Esophagus squamous epithelium (tissue), 5 donors: ENCODE measurements at regions not wholly inside any gene's neighbourhood (a gene's known extent, or its start where the extent isn't known, plus 50 kb on each side); places are given as distances from the start of the nearest gene placed in this dataset.
A peak's percentile ranks its signal among the peaks of the same experiment; 100 is the strongest.
"Not testable (repeated sequence)": the region's sequence is repeated elsewhere in the genome, so short reads cannot be mapped to it uniquely, and the experiment has no call there.

Experiments
- DNase-seq: peaks from one replicate; lab custom pipeline; 2025; lab: John Stamatoyannopoulos, UW
- H3K27ac ChIP-seq, 4 donors: fragments of 200-600 bp; sonication (generic); one replicate each; pipeline ENCODE4 v1.5.1; 2016 to 2019; ENCODE audit warnings: mild to moderate bottlenecking in 1 of 4
- H3K27me3 ChIP-seq, 4 donors: fragments of 200-600 bp; sonication (generic); 1 replicate in 3 of 4; 2 replicates in 1 of 4; pipeline versions ENCODE4 v1.5.1 to v1.6.0; 2017 to 2021; ENCODE audit warnings: antibody characterized with exemption in 1 of 4
- H3K36me3 ChIP-seq, 3 donors: fragments of 200-600 bp; sonication (generic); one replicate each; pipeline ENCODE4 v1.5.1; 2016 to 2019
- H3K4me1 ChIP-seq, 3 donors: fragments of 200-600 bp; sonication (generic); one replicate each; pipeline ENCODE4 v1.5.1; 2017 to 2019
- H3K4me3 ChIP-seq, 4 donors: fragments of 200-600 bp; sonication (generic); 1 replicate in 3 of 4; 2 replicates in 1 of 4; pipeline ENCODE4 v1.5.1; 2016 to 2019; ENCODE audit warnings: mild to moderate bottlenecking in 2 of 4, moderate library complexity in 1 of 4
- H3K9me3 ChIP-seq, 3 donors: fragments of 200-600 bp; sonication (generic); one replicate each; pipeline ENCODE4 v1.5.1; 2016 to 2019
- CTCF ChIP-seq, 6 experiments: fragments of 450-650 bp in 4 of 6; fragments of 200-600 bp in 2 of 6; sonication (generic) in 2 of 6; IDR thresholded peaks; one replicate each; pipeline ENCODE4 v1.5.1; 2016 to 2019; ENCODE audit warnings: antibody characterized with exemption in 6 of 6, mild to moderate bottlenecking in 4 of 6, moderate library complexity in 4 of 6
- POLR2A ChIP-seq, 4 donors: fragments of 450-650 bp; IDR thresholded peaks; one replicate each; pipeline ENCODE4 v1.6.1; 2017; ENCODE audit warnings: antibody characterized with exemption in 4 of 4, mild to moderate bottlenecking in 4 of 4, moderate library complexity in 3 of 4
- WGBS, 2 donors: methylation state at CpG; one replicate each; pipeline ENCODE4 v1.1.5; 2018; 5-methylcytosine and 5-hydroxymethylcytosine counted together
- intact Hi-C: fragments of 100-400 bp; cut with DNase I; formaldehyde crosslinking; loops from one replicate; pipeline ENCODE4 v1.15.0; 2022
- donor health status: DM: yes; HTN: yes; CAD: no.

GRCh38 chrX:3838754-3839153 lies 125.3 kb upstream of the PRKX start:
- DNase-seq, H3K27ac ChIP-seq, H3K36me3 ChIP-seq, H3K27me3 ChIP-seq, H3K9me3 ChIP-seq, H3K4me3 ChIP-seq, intact Hi-C loops, H3K4me1 ChIP-seq: not testable (repeated sequence)
- WGBS, 2 donors: no CpG with 5 or more reads among the region's 24 CpGs

GRCh38 chrX:3837958-3838643 lies 124.7 kb upstream of the PRKX start:
- intact Hi-C loops: not testable (repeated sequence)
- no CpG with 5 or more reads among the region's 58 CpGs for WGBS, 2 donors

GRCh38 chrX:3837211-3837610 lies 123.8 kb upstream of the PRKX start:
- no CpG with 5 or more reads among the region's 13 CpGs for WGBS, 2 donors
- DNase-seq, H3K9me3 ChIP-seq, H3K4me1 ChIP-seq, H3K36me3 ChIP-seq, H3K4me3 ChIP-seq, intact Hi-C loops, H3K27me3 ChIP-seq, H3K27ac ChIP-seq: not testable (repeated sequence)

More at GRCh38 chrX:3837958-3838643, 124.7 kb upstream of the PRKX start:
- H3K27ac ChIP-seq, H3K27me3 ChIP-seq, H3K9me3 ChIP-seq, H3K4me1 ChIP-seq, DNase-seq, H3K4me3 ChIP-seq, H3K36me3 ChIP-seq: not testable (repeated sequence)

GRCh38 chrX:3833761-3834542 lies 120.5 kb upstream of the PRKX start:
- H3K9me3 ChIP-seq, H3K27me3 ChIP-seq, DNase-seq, H3K4me3 ChIP-seq, H3K36me3 ChIP-seq, H3K4me1 ChIP-seq, H3K27ac ChIP-seq, intact Hi-C loops: not testable (repeated sequence)
- WGBS, 2 donors: no CpG with 5 or more reads among the region's 11 CpGs

GRCh38 chrX:3830020-3830419 lies 116.6 kb upstream of the PRKX start:
- H3K4me3 ChIP-seq, H3K27ac ChIP-seq, H3K36me3 ChIP-seq, H3K4me1 ChIP-seq, H3K27me3 ChIP-seq, DNase-seq, H3K9me3 ChIP-seq, intact Hi-C loops: not testable (repeated sequence)
- no CpG with 5 or more reads among the region's 9 CpGs for WGBS, 2 donors

- 32 to 47% methylated on average over 4 of the region's 12 CpGs for WGBS, 2 donors
- H3K4me3 ChIP-seq, H3K9me3 ChIP-seq, intact Hi-C loops, DNase-seq, H3K36me3 ChIP-seq, H3K27me3 ChIP-seq, H3K4me1 ChIP-seq: not testable (repeated sequence)
- H3K27ac ChIP-seq: peak overlapping the region in 2 of 4 donors; percentile 24 to 42
Measured at GRCh38 chrX:3829041-3829531, 115.6 kb upstream of the PRKX start.

GRCh38 chrX:3828378-3829040 lies 115.1 kb upstream of the PRKX start:
- H3K4me1 ChIP-seq, intact Hi-C loops, H3K27me3 ChIP-seq, H3K9me3 ChIP-seq, H3K36me3 ChIP-seq, DNase-seq, H3K4me3 ChIP-seq: not testable (repeated sequence)
- 10% methylated on average over 6 of the region's 20 CpGs; no CpG with 5 or more reads in 1 of the 2 donors for WGBS, 2 donors
- H3K27ac ChIP-seq: peak overlapping the region in 1 of 4 donors; percentile 24

GRCh38 chrX:3824008-3824407 lies 110.6 kb upstream of the PRKX start:
- H3K9me3 ChIP-seq, H3K27ac ChIP-seq, H3K27me3 ChIP-seq, H3K36me3 ChIP-seq, H3K4me3 ChIP-seq, intact Hi-C loops, DNase-seq, H3K4me1 ChIP-seq: not testable (repeated sequence)
- no CpG with 5 or more reads among the region's 5 CpGs for WGBS, 2 donors

- 56 to 68% methylated on average over 4 of the region's 4 CpGs for WGBS, 2 donors
Measured at GRCh38 chrX:3820167-3820566, 106.7 kb upstream of the PRKX start.

GRCh38 chrX:3817480-3817879 lies 104.0 kb upstream of the PRKX start:
- DNase-seq, H3K27ac ChIP-seq, H3K27me3 ChIP-seq, H3K36me3 ChIP-seq, intact Hi-C loops, H3K9me3 ChIP-seq, H3K4me3 ChIP-seq: not testable (repeated sequence)
- H3K4me1 ChIP-seq: peaks cover 10 to 11% (median 11%) of the 10 kb centered on the region in 3 donors
- 80 to 91% methylated on average over 5 of the region's 5 CpGs for WGBS, 2 donors

More at GRCh38 chrX:3820167-3820566, 106.7 kb upstream of the PRKX start:
- Histone ChIP-seq H3K4me1 (peaks cover 5 to 10% (median 6%) of the 10 kb centered on the region in 3 donors), H3K9me3 (no peaks in the 10 kb centered on the region), H3K27ac (no peak overlapping the region), H3K27me3 (no peaks in the 10 kb centered on the region), H3K4me3 (no peak overlapping the region), H3K36me3 (peaks cover 0 to 6% (median 0%) of the 10 kb centered on the region in 3 donors)
- intact Hi-C loops: no loop called here
- TF ChIP-seq CTCF (IDR thresholded peaks at IDR 0.05) (no peak), POLR2A (IDR thresholded peaks at IDR 0.05) (no peak)
- DNase-seq: no peak
